Suppressor macrophage treated with lipopolysaccharide for 1 hour (primary cell): ENCODE measurements at regions not wholly inside any gene's neighbourhood (a gene's known extent, or its start where the extent isn't known, plus 50 kb on each side); places are given as distances from the start of the nearest gene placed in this dataset.

Source experiments
- DNase-seq, 3 donors: peaks; one replicate each; pipeline ENCODE4 v3.0.0-alpha.2; 2020 to 2022

GRCh38 chr10:33688506-33688905 is 354.0 kb upstream of the NRP1 start:
- DNase-seq = no peak

GRCh38 chr10:33684211-33684611 is 349.7 kb upstream of the NRP1 start:
- no peak for DNase-seq

DNA sequence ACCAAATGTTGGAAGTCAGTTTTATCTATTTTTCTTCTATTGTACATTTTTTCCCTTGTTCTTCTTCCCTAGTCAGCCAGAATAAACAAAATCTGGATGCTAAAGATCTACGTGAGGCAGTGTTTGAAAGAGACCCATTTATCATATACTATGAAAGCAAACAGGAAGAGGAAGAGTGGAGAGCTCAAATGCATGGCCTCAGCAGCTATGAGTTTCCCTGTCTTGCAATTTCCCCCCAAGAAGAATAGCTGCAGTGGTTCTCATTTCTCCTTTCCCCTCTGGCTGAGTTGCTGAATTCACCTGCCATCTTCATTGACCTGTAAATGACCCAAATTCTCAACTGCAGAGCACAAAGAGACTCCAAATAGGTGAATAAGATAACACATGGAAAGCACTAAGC is 347.1 kb upstream of the NRP1 start:
- peak; percentile 24 to 42 (median 33) for DNase-seq

GRCh38 chr10:33680036-33680435 is 345.6 kb upstream of the NRP1 start:
- no peak for DNase-seq

GRCh38 chr10:33676606-33677339 is 342.3 kb upstream of the NRP1 start:
- DNase-seq = peak; percentile 52 to 73 (median 52)

- peak; percentile 67 to 81 (median 74) for DNase-seq
These were observed 340.6 kb upstream of the NRP1 start for GRCh38 chr10:33674986-33675599.

- no peak for DNase-seq
These were observed 340.0 kb upstream of the NRP1 start for GRCh38 chr10:33674491-33674890.

DNA sequence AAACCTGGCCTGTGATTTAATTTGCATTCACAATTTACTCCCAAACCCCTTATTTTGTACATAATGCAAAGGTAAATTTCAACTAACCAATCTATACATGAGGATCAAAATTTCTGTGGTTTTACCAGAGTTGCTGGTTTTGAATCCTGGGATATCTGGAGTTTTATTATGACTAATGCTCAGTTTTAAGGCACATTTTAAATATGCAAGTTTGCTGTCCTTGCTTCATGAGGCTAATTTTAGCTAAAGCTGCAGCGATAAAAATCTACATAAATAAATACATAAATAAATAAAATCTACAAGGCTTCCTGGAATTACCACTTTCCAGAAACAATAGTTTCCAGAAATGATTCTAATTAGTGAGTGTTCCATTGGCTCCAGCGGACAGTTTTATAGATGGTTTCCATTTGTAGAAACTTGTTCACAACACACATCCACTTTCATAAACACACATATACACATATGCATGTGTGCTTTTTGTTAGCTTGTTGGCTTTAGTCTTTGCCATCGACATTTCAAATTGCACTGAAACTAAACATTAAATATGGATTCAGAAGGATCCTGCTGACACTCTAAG is 339.5 kb upstream of the NRP1 start:
- DNase-seq = no peak

- no peak for DNase-seq
These were observed 335.4 kb upstream of the NRP1 start for GRCh38 chr10:33669904-33670303.

DNA sequence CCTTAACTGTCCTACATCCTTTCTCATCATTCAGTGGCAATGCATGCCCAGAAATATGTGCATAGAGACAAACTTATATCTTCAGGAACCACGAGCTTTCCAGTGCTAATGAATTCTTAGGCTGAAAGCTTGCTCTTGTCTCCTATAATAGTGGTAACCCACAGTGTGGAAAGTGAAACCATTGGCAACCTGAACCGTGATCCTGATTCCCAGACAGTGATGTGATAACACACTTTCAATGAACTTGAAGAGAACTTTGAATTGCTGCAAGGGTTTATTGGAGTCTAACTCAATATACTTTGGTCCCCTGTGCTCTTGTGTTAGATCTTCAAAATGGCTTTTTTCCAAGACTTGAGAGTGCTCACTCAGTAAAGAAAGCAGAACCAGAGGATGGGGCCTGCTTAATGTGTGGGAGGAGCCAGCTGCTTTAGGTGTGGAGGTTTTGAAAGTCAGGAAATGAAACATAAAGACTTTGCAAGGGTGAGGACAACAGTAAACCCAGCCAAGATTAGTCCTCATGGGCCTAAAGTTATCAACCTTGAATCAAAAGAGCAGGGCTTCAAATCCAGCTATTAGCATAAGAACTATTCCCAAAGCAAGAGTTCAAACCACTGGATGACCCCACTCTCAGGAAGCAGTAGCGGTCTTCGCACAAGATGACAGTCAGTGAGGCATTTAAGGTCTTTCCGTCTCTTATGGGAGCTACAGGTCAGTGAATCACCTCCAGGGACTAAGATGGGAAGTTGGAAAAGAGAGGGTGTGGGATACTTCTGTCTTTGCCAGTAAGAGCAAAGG is 332.4 kb upstream of the NRP1 start:
- peak; percentile 48 to 57 (median 54) for DNase-seq

GRCh38 chr10:33665501-33665900 is 331.0 kb upstream of the NRP1 start:
- peak; percentile 25 to 51 (median 40) for DNase-seq

- no peak for DNase-seq
These were observed 329.6 kb upstream of the NRP1 start for GRCh38 chr10:33664070-33664469.

DNA sequence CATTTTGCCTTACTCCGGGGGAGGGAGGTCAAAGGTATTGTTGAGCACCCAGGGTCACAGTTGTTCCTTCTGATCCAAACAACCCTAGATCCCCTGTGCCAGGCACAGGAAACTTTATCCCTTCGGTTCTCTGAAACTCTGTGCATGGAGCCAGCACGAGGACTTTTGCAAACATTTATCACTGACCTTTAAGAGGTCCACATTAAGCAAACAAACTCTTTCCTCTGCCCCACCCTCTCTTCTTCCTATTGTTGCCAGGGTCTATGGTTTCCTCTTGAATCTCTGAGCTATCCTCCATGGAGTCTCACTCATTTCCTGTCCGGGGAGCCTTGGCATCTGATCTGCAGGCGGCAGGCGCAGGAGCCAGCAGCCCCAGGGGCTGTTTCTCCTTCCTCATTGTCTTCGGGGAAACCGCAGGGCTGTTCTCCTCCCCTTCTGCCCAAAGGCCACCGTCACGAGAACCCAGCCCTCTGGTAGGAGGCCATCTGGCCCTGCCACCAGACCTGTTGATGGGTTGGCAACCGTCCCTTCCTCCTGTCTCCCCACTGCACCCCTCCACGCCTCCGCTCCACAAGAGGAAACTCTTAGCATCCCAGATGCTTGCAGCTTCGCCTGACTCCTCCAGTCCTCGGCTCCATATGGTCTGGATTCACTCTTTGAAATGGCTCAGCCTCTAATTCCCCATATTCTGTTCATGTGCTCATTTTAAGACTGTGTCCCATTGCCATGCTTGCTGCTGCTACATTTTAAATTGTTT is 327.3 kb upstream of the NRP1 start:
- peak; percentile 87 to 94 (median 92) for DNase-seq

- no peak for DNase-seq
These were observed 325.9 kb upstream of the NRP1 start for GRCh38 chr10:33660329-33660728.

DNA sequence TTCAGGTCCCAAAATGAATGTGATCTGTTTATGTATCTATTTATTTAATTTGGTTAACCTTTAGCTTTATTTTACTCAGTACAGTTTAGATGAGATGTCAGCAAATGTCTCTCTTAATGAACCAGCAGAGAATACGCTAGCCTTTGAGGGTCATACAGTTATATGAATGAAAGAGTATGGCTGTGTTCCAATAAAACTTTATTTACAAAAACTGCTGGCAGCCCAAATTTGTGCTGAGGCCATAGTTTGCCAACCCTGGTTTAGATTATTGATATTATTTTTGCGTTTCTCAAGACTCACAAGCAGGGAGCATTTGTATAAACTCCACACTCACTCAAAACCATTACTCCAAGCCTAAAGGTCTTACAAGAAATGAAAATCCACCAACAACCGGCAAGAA is 323.4 kb upstream of the NRP1 start:
- no peak for DNase-seq

DNA sequence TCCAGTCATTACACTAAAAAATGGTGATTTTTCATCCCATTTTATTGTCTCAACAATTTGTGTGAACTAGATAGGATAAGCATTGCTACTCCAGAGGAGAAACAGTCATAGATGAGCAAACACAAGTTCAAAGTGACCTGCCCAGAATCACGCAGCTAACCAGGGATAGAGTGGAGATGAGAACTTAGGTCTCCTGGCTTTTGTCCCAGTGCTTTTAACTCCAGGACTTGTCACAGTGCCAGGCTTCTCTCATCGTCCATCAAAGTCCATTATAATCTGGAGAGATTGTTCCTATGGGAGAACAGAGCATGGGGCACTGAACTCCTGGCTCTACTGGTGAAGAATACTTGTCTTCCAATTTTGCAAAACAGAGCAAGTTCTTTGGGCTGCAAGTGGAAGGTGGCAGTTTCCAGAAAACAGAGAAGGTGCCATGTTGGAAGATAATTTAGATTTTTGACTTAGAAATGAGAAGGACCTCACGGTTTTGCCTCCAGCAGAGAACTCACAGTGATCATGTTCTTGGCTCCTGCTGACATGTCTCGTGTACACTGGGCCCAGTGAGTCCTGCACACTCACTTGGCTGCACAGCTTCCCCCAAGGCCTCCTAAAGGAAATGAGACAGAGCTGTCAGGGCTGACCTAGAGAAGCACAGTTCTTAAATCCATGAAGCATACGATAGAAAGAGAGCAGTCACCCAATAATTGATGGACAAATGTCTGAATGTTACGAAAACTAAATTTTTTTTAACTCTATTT is 322.9 kb upstream of the NRP1 start:
- peak in 1 of 3 donors; percentile 21 for DNase-seq

GRCh38 chr10:33655921-33656320 is 321.5 kb upstream of the NRP1 start:
- DNase-seq = no peak

- no peak for DNase-seq
These were observed 320.8 kb upstream of the NRP1 start for GRCh38 chr10:33655165-33655815.

DNA sequence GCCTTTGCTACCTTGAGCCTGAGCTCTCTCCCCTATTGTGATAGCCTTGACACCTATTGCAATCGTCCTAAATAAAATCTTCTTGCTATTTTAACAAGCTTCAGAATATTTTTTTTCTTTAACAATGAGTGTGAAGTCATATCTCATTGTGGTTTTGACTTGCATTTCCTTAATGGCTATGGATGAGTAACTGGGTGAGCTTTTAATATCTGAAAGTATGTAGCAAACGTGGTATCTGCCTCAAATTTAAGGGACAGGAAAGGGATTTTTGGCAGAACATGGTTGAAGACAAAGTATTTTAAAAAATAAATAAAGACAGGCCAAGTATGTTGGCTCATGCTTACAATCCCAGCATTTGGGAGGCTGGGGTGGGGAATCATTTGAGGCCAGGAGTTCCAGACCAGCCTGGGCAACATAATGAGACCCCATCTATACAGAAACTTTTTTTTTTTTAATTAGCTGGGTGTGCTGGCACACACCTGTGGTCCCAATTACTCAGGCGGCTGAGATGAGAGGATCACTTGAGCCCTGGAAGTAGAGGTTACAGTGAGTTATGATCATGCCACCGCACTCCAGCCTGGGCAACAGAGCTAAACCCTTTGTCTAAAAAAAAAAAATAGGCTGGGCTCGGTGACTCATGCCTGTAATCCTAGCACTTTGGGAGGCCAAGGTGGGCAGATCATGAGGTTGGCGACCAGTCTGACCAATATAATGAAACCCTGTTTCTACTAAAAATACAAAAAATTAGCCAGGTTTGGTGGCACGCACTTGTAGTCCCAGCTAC is 319.3 kb upstream of the NRP1 start:
- peak; percentile 15 to 69 (median 55) for DNase-seq

DNA sequence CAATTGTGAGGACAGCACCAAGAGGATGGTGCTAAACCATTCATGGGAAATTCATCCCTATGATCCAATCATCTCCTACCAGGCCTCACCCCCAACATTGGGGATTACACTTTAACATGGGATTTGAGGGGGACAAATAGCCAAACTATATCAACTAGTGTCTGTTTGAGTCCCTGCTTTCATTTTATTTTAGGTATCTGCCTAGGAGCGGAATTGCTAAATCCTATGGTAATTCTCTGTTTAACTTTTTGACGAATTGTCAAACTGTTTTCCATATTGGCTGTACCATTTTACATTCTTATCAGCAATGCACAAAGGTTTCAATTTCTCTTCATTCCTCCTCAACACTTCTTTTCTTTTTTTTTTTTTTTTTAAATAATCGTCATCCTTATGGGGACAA is 318.4 kb upstream of the NRP1 start:
- DNase-seq = no peak
